D721Med (cell line): ENCODE measurements at regions not wholly inside any gene's neighbourhood (a gene's known extent, or its start where the extent isn't known, plus 50 kb on each side); places are given as distances from the start of the nearest gene placed in this dataset.

Experiments used
- DNase-seq: peaks from one replicate; pipeline ENCODE4 v3.0.0; 2011; ENCODE audit warnings: low spot score; ENCODE audit not compliant: insufficient read length
- FAIRE-seq: peaks from 2 replicates; lab custom pipeline; 2011; peaks lifted over from hg19 to GRCh38; lab: Jason Lieb, UNC
- TF ChIP-seq, protein P1 (sequence below): IDR thresholded peaks from 2 replicates; pipeline ENCODE4 v1.5.1; 2012; ENCODE audit warnings: mild to moderate bottlenecking, control low read depth; ENCODE audit not compliant: insufficient read depth; ENCODE audit errors: missing control alignments

GRCh38 chr4:17038510-17039176, 140.2 kb upstream of the LDB2 start:
- TF ChIP-seq, protein P1, sequence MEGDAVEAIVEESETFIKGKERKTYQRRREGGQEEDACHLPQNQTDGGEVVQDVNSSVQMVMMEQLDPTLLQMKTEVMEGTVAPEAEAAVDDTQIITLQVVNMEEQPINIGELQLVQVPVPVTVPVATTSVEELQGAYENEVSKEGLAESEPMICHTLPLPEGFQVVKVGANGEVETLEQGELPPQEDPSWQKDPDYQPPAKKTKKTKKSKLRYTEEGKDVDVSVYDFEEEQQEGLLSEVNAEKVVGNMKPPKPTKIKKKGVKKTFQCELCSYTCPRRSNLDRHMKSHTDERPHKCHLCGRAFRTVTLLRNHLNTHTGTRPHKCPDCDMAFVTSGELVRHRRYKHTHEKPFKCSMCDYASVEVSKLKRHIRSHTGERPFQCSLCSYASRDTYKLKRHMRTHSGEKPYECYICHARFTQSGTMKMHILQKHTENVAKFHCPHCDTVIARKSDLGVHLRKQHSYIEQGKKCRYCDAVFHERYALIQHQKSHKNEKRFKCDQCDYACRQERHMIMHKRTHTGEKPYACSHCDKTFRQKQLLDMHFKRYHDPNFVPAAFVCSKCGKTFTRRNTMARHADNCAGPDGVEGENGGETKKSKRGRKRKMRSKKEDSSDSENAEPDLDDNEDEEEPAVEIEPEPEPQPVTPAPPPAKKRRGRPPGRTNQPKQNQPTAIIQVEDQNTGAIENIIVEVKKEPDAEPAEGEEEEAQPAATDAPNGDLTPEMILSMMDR = no peak
- DNase-seq = no peak
- FAIRE-seq = no peak

DNA sequence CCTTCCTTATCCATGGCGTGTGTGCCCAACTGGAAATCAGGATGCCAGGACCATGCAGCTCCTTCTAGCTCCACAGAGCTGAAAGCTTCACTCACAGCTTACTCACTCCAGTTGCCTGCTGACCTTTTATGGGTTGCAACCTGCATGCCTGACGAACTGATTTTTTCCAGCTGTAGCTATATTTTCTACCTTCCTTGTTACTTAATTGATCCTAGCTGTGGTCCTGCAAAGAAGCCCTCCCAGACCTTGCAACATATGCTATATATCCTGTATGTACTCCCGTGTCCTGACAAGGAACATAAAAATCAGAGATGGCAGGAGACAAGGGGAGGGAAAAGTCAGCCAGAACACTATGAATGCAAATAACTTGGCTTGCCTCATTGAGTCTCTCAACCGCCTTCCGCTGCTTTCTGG, 135.3 kb upstream of the LDB2 start:
- DNase-seq (no peak), FAIRE-seq (no peak)

DNA sequence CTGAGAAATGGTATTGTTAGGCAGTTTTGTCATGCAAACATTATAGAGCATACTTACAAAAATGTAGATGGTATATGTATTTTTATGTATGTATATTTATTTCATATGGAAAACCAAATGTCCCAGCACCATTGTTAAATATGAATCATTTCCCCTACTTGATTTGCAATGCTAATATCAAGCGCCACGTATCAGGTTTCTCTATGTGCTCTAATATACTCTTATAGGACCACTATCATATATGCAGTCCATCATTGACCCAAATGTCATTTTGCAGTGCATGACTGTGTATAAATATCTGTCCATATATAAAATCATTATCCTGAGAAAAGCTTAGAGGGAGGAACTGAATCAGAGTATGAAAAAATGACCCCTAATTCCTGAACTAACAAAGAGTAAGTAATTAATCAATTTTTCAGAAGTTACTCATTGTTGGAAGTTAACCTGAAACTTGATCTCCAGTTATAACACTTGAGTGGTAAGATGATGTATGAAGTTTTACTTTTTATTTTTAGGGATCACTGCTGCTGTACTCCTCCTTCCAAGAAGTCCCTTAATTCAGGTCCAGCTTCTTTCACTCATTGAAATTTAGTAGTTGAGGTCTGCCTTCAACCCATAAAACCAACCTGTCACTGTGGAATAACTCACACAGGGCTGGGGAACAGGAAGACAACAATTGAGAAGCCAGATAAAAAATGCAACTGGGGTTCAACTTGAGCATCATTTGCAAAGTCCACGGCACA, 134.8 kb upstream of the LDB2 start:
- FAIRE-seq (no peak), DNase-seq (no peak)
- TF ChIP-seq, protein P1 = no peak

More for the DNA sequence above, 135.3 kb upstream of the LDB2 start:
- TF ChIP-seq, protein P1 = no peak

GRCh38 chr4:17030543-17030942, 132.1 kb upstream of the LDB2 start:
- DNase-seq (no peak), FAIRE-seq (no peak)
- TF ChIP-seq, protein P1 = no peak

DNA sequence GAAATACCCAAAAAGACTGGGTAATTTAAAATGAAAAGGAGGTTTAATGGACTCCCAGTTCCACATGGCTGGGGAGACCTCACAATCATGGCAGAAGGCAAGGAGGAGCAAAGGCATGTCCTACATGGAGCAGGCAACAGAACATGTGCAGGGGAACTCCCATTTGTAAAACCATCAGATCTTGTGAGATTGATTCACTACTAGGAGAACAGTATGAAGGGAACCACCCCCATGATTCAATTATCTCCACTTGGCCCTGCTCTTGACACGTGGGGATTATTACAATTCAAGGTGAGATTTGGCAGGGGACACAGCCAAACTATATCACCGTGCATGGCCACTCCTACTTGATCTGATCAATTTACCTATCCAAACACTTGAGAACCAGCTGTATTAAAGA, 131.5 kb upstream of the LDB2 start:
- TF ChIP-seq, protein P1 = no peak
- FAIRE-seq (no peak), DNase-seq (no peak)

DNA sequence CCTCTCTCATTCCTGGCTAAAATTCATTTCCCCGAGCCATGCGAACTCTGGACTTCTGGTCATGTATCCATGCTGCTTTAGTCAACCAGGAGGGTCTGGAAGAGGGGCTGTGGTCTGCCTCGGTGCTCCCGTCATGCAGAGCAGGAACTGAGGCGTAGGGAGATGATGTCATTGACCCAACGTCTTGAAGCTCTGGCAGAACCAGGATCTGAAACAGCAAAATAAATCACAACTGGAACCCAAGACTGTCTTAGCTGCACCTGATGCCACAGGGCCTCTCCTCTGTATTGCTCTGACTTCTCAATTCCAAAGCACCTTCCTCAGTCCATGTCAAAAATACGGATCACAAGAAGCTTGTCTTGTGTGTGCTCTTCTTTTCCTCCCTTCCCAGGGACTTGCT, 131.0 kb upstream of the LDB2 start:
- DNase-seq (no peak), FAIRE-seq (no peak)
- TF ChIP-seq, protein P1 = no peak

DNA sequence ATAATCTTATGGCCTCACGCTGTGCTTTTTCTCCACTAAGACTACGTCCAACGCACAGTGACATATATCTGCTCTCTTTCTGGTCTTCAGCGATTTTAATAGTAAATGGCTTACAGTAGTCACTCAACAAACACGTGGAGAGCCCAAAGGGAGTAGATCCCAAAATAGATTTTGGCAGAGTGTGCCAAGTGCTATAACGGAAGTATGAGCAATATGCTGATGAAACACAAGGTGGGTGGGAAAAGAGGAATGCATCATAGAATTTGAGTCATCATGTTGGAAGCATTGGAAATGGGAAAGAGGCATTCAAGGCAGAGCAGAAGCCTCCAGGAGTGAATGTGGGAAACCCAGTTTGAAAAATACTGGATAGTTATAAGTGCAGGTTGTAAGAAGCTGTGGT, 129.1 kb upstream of the LDB2 start:
- no peak for FAIRE-seq

More for the DNA sequence above, 129.1 kb upstream of the LDB2 start:
- no peak for DNase-seq
- TF ChIP-seq, protein P1 = no peak
